HEK293 (cell line): ENCODE measurements at regions not wholly inside any gene's neighbourhood (a gene's known extent, or its start where the extent isn't known, plus 50 kb on each side); places are given as distances from the start of the nearest gene placed in this dataset.

ENCODE experiments used
- ELK4 ChIP-seq: IDR thresholded peaks from 2 replicates; pipeline ENCODE4 v1.6.1; 2011; ENCODE audit warnings: mild to moderate bottlenecking, low read depth, low read length, borderline replicate concordance
- HIC1 ChIP-seq: fragments of 450-650 bp; formaldehyde crosslinking; IDR thresholded peaks from 2 replicates; pipeline ENCODE4 v1.5.1; 2016; ENCODE audit warnings: missing biosample characterization, missing genetic modification characterization
- KLF16 ChIP-seq: fragments of 450-650 bp; formaldehyde crosslinking; IDR thresholded peaks from 2 replicates; pipeline ENCODE4 v1.5.1; 2017; ENCODE audit warnings: missing biosample characterization, missing genetic modification characterization
- SCRT1 ChIP-seq: fragments of 450-650 bp; formaldehyde crosslinking; IDR thresholded peaks from 2 replicates; pipeline ENCODE4 v1.5.1; 2016; ENCODE audit warnings: missing biosample characterization, missing genetic modification characterization, borderline replicate concordance
- ZBTB7A ChIP-seq: fragments of 450-650 bp; formaldehyde crosslinking; IDR thresholded peaks from 2 replicates; pipeline ENCODE4 v1.5.1; 2016; ENCODE audit warnings: low read depth, missing biosample characterization, missing genetic modification characterization
- ZEB2 ChIP-seq: fragments of 450-650 bp; formaldehyde crosslinking; IDR thresholded peaks from 2 replicates; pipeline ENCODE4 v1.5.1; 2016; ENCODE audit warnings: missing biosample characterization, missing genetic modification characterization
- ZNF239 ChIP-seq: fragments of 450-650 bp; formaldehyde crosslinking; IDR thresholded peaks from 2 replicates; pipeline ENCODE4 v1.5.1; 2016; ENCODE audit warnings: missing biosample characterization, missing genetic modification characterization
- ZNF24 ChIP-seq: fragments of 450-650 bp; formaldehyde crosslinking; IDR thresholded peaks from 2 replicates; pipeline ENCODE4 v1.5.1; 2016; ENCODE audit warnings: missing biosample characterization, missing genetic modification characterization
- ZNF274 ChIP-seq, 2 experiments: fragments of 200-500 bp in 1 of 2; fragments of 450-650 bp in 1 of 2; sonication (Bioruptor generic) in 1 of 2; formaldehyde crosslinking in 1 of 2; IDR thresholded peaks; 2 replicates each; pipeline versions ENCODE4 v1.5.1 to v1.6.1; 2014 to 2016; ENCODE audit warnings: borderline replicate concordance in 1 of 2, inconsistent platforms in 1 of 2, low read length in 1 of 2, missing biosample characterization in 1 of 2, missing genetic modification characterization in 1 of 2
- TF ChIP-seq, protein P1 (sequence below): fragments of 450-650 bp; formaldehyde crosslinking; IDR thresholded peaks from 2 replicates; pipeline ENCODE4 v1.5.1; 2016; ENCODE audit warnings: missing biosample characterization, missing genetic modification characterization
- TF ChIP-seq, protein P2 (sequence below): fragments of 450-650 bp; formaldehyde crosslinking; IDR thresholded peaks from 2 replicates; pipeline ENCODE4 v1.5.1; 2016; ENCODE audit warnings: missing biosample characterization, missing genetic modification characterization
- TF ChIP-seq, protein P3 (sequence below): fragments of 450-650 bp; formaldehyde crosslinking; IDR thresholded peaks from 2 replicates; pipeline ENCODE4 v1.5.1; 2016; ENCODE audit warnings: missing biosample characterization, missing genetic modification characterization

DNA sequence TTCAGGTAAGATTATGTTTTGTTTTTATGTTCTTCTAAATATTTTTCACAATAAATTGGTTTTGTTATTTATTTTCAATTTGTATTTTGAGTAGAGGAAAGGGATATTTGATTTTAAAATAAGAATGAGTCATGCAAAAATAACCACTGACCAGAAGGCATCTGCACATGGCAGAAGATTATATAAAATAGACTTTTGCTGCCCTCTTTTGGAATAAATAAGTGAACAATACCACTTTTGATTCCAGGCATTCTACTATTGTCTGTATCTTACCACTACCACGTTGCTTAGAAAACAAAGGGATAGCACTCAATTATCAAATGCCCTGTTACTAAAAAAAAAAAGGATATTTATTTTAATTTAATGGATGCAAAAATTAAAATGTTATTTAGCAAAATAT lies 227.3 kb upstream of the ITGA1 start:
- TF ChIP-seq ZEB2 (tag by site-specific recombination) (no peak), KLF16 (no peak), ZNF24 (no peak), SCRT1 (no peak), ZBTB7A (tag by site-specific recombination) (no peak), ZNF239 (tag by site-specific recombination) (no peak), HIC1 (tag by site-specific recombination) (no peak), ZNF274 (IDR thresholded peaks at IDR 0.05; ENCODE audit: low read length) (no peak), ZNF274 (tag by site-specific recombination; IDR thresholded peaks at IDR 0.05; ENCODE audit: borderline replicate concordance) (no peak), ELK4 (no peak)
- TF ChIP-seq, protein P1, sequence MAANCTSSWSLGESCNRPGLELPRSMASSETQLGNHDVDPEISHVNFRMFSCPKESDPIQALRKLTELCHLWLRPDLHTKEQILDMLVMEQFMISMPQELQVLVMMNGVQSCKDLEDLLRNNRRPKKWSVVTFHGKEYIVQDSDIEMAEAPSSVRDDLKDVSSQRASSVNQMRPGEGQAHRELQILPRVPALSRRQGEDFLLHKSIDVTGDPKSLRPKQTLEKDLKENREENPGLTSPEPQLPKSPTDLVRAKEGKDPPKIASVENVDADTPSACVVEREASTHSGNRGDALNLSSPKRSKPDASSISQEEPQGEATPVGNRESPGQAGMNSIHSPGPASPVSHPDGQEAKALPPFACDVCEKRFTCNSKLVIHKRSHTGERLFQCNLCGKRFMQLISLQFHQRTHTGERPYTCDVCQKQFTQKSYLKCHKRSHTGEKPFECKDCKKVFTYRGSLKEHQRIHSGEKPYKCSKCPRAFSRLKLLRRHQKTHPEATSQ (tag by site-specific recombination), result no peak
- TF ChIP-seq, protein P2, sequence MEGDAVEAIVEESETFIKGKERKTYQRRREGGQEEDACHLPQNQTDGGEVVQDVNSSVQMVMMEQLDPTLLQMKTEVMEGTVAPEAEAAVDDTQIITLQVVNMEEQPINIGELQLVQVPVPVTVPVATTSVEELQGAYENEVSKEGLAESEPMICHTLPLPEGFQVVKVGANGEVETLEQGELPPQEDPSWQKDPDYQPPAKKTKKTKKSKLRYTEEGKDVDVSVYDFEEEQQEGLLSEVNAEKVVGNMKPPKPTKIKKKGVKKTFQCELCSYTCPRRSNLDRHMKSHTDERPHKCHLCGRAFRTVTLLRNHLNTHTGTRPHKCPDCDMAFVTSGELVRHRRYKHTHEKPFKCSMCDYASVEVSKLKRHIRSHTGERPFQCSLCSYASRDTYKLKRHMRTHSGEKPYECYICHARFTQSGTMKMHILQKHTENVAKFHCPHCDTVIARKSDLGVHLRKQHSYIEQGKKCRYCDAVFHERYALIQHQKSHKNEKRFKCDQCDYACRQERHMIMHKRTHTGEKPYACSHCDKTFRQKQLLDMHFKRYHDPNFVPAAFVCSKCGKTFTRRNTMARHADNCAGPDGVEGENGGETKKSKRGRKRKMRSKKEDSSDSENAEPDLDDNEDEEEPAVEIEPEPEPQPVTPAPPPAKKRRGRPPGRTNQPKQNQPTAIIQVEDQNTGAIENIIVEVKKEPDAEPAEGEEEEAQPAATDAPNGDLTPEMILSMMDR (tag by site-specific recombination), result no peak
- TF ChIP-seq, protein P3, sequence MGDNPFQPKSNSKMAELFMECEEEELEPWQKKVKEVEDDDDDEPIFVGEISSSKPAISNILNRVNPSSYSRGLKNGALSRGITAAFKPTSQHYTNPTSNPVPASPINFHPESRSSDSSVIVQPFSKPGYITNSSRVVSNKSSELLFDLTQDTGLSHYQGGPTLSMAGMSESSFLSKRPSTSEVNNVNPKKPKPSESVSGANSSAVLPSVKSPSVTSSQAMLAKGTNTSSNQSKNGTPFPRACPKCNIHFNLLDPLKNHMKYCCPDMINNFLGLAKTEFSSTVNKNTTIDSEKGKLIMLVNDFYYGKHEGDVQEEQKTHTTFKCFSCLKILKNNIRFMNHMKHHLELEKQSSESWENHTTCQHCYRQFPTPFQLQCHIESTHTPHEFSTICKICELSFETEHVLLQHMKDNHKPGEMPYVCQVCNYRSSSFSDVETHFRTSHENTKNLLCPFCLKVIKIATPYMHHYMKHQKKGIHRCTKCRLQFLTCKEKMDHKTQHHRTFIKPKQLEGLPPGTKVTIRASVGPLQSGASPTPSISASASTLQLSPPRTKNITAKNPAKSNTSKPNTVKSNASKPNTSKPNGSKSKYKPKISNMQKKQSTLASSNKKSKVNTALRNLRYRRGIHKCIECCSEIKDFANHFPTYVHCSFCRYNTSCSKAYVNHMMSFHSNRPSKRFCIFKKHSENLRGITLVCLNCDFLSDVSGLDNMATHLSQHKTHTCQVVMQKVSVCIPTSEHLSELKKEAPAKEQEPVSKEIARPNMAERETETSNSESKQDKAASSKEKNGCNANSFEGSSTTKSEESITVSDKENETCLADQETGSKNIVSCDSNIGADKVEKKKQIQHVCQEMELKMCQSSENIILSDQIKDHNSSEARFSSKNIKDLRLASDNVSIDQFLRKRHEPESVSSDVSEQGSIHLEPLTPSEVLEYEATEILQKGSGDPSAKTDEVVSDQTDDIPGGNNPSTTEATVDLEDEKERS (tag by site-specific recombination), result no peak
